HG03066 (cell line): ENCODE measurements at regions not wholly inside any gene's neighbourhood (a gene's known extent, or its start where the extent isn't known, plus 50 kb on each side); places are given as distances from the start of the nearest gene placed in this dataset.

ENCODE experiments used
- ATAC-seq: cut with Tn5 transposase; IDR thresholded peaks from one replicate; pipeline ENCODE4 v1.9.1; 2021; ENCODE audit warnings: low read depth; ENCODE audit not compliant: unreplicated experiment

DNA sequence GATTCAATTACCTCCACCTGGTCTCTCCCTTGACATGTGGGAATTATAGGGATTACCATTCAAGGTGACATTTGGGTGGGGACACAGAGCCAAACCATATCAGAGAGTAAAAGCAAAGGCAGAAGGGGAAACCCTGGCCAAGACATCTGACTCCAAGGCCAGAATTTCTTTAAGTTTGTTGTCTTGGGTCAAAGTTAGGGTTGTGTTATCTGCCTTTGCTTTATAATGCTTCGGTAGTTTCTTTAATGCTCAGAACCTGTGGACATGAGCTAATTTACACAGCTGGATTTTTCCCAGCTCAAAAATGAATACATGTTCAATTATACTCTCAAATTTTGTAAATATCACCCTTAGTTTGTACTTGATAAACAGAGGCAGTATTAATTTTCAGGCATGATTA lies 1074.4 kb downstream of the ADGRL2 start:
- no peak for ATAC-seq

- ATAC-seq: no peak
Observed at GRCh38 chr1:82874041-82874440, 1073.3 kb downstream of the ADGRL2 start.

GRCh38 chr1:82870332-82870731 lies 1069.6 kb downstream of the ADGRL2 start:
- no peak for ATAC-seq

DNA sequence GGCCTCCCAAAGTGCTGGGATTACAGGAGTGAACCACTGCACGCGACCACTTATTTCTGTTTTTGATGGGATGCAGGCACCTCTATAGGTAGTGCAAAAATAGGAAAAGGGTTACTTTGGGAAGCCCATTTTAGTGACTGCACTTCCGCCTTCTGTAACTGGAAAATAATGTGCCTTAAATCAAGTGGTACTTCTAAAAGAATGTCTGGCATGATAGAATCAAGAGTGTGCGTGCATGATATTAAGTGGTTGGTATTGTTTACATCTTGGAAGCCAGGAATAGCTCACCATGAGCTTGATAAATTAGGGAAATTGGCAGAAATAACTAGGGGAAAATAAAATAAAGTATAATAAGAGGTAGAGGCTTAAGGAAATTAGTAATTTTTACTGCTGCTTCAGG lies 1067.0 kb downstream of the ADGRL2 start:
- no peak for ATAC-seq

DNA sequence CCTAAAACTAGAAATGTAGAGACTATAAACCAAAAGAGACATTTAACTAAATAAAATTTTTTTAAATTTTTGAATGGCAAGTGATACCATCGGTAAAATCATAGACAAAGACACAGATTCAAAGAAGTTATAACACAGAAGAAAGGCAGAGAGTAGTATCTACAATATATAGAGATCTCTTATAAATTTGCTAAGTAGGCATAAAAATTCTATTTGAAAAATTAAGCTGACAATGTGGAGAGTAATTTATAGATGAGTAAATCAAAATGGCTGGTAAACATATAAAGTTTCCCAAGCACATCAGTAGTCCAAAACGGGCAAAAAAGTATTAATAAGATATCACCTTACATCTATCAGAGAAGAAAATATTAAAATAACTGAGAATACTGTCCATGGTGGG lies 1061.0 kb downstream of the ADGRL2 start:
- no peak for ATAC-seq

DNA sequence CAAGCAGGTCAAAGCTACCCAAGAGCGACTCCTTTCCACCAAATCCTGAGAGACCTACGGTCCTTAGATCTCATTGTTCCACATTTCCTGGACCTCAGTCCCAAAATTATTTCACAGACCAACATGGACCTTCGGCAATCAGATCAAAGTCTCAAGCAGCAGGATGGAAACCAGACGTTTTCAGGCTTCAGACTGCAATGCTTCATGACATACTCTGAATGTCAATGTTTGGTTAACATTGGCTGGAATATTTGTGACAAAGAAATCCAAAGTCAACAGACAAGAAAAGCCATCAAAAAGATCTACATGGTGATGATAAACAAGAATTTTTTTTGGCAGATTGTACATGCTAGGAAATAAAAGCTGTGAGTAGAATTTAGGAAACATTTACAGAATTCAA lies 1057.3 kb downstream of the ADGRL2 start:
- ATAC-seq: no peak

- no peak for ATAC-seq
Observed at GRCh38 chr1:82849460-82849859, 1048.7 kb downstream of the ADGRL2 start.

DNA sequence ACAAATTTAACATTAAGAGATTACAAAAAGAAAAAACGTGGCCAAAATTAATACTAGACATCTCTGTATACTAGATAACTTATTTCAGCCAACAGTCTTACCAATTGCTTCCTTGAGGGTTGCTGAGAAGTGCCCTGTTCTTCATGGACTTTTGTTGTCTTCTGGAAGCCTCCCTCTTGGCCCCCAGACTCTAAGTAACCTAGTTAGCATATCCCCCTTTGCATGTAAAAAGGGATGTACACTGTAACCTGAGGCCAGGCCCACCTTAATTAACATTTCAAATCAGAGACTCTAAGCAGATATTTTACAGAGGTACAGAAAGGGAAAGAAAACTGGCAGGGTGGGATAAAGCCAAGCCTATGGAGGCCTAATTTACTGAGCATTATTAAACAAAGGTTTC lies 1047.3 kb downstream of the ADGRL2 start:
- ATAC-seq: no peak

DNA sequence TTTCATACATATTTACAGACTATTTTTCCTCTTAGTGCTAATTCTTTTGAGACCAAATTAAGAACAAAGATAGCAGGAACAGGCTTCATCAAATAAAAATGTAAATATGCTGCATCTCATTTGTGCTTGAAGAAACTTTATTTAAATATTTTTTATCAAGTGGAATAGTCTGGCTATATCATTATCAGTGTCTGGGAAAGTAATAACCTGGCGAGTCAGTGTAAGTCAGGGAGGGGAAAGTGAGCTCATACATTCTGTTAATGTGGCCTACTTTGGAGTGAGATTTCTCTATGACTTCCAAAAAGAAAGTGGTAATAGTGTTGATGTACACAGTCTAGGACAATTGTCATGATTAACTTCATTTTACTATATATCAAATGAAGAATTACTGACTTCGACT lies 1045.1 kb downstream of the ADGRL2 start:
- no peak for ATAC-seq

GRCh38 chr1:82844911-82845827 lies 1044.4 kb downstream of the ADGRL2 start:
- ATAC-seq: no peak

DNA sequence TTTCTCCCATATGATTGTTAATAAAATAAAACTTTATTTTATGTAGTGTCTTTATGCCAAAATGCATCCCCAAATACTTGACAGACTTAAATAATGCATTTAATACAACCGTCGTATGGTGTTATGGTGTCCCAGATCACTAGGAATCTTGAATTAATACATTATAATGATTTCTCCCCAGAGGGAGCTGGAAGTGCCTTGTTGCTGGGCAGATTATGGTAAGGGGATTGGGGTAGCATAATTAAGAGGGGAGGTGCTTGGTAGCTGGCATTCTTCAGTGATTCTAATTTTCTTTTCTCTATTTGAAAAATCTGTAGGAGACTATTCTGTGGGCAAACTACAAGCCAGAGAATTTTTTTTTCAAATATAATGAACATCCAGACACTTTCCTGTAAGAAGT lies 1043.7 kb downstream of the ADGRL2 start:
- no peak for ATAC-seq

- ATAC-seq: no peak
Observed at GRCh38 chr1:82843876-82844275, 1043.1 kb downstream of the ADGRL2 start.

DNA sequence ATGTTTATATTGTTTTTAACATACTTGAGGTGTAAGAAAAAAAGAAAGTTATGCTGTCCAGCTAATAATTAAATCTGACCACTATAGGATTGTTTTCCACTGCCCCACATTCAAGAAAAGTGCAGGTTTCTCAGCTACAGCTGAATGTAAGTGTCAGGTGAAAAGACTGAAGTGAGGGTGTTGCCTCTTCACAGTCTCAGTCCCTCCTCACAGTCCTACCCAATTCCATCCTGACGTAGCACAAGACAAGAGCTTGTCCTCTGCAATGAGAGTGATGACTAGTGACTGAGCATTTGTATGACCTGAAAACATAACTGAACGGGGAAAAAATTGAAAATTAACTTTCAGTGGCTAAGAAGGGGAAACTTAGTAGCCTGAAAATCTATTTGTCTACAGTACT lies 1039.5 kb downstream of the ADGRL2 start:
- no peak for ATAC-seq

DNA sequence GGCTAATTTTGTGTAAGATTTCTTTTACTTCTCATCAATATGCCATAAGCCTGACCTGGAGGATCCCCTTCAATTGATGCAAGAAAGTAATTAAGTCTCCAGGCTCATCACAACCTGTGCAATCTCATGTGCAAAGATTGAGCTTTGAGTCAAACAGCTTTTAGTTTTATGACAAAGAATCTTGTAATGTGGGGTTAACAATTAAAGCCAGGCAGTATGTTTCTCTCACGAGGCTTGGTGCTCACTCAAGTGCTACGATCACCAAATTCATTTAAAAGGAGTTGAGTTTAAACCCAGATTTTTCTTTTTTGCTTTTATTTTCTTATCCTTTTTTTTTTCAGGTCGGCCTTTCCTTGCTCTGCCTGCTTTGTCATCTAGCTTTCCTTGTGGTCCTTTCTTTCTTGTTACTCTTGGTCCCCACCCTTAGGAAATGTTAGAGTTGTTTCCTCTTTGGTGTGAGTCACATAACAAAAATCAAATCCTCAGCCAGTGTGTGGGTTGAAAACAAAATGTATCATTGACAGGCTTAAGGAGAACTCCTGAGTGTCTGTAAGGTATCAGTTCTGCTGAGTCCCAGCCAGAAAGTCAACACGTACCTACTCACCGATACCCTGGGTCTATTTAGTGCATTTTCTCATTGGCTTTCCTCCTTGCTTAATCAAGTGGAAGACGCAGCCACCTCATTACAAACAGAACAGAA lies 1037.2 kb downstream of the ADGRL2 start:
- ATAC-seq: no peak

DNA sequence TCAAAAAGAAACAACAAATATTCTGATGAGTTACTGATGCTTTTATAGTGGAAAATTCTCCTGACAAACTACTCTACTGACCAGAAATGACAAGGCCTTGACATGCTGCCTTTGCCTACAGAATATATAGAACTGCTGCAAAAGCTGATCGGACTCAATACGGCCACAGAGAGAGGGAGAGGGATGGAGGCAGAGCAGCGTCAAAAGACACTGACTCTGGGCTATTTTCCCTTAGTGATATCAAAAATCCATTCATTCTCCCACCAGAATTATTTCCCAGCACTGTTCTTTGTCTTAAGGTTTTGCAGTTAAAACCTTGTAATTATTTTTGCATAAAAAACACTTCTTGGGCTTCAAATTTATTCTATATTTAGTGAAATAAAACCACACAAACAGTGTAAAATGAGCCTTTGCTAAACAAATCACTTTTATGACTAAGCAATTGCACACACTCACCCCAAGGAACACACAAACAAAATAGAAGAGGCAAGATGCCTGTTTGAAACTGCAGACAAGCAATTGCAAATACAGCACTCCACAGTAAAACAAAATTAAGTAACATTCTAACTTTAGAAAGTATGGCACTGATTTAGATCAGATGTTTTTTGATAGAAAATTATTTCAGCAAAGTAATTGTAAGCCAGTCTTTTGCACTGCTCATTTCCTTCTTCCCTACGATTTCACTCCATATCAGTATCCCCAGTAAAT lies 1036.4 kb downstream of the ADGRL2 start:
- no peak for ATAC-seq

- ATAC-seq: no peak
Observed at GRCh38 chr1:82836213-82836972, 1035.7 kb downstream of the ADGRL2 start.

- no peak for ATAC-seq
Observed at GRCh38 chr1:82830690-82831380, 1030.1 kb downstream of the ADGRL2 start.

DNA sequence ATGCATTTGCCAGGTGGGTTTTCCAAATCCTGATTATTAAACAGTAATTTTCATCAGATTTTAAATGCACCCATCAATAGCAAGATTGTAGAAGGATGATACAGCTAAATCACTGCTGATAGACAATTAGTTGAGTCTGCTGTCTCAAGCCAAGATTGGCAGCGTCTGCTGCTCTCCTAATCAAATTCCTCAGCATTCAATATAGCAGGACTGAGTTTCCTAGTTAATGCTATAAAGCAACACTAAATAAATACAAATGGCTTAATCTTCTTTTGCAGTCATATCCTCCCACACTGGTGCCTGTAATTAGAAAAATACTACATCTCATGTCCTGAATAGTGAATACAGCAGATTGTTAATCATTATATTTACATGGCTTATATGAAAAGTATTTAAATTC lies 1028.8 kb downstream of the ADGRL2 start:
- ATAC-seq: no peak

DNA sequence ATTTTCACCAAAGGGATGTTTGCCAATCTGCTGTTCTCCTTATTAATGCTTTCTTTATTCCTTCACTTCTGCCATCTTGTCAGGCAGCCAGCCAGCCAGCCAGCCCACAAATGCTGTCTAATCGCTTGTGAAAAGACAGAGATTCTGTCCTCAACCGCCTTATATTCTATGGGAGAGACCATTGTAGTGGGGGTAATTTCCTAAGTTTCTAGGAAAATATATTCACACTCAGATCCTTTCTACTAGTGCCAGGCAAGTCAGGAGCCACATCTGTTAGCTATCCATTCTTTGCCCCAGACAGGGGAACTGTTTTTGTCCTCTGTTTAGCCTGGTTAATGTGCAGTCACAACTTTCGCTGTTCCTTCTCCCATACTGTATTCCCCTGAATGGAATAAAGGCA lies 1023.1 kb downstream of the ADGRL2 start:
- ATAC-seq: no peak

DNA sequence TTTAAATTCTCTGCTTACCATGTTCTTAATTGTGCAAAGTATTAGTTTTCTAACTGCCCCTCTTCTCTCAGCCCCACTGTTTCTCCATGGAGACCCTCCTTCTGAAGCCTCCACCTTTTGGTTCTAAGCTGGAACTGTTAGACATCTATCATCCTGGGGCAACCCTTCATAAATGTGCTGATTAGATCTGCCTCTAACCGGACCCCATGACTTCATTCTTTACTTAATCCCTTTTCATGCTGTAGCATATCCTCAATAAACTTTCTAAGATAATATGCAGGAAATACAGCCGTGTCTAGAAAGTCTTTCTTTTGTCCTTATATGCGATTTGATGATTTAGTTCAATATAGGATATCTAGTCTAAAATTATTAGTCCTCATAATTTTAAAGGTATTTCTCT lies 1020.1 kb downstream of the ADGRL2 start:
- no peak for ATAC-seq
